Heart right ventricle (tissue), 16 donors: ENCODE measurements at regions not wholly inside any gene's neighbourhood (a gene's known extent, or its start where the extent isn't known, plus 50 kb on each side); places are given as distances from the start of the nearest gene placed in this dataset.

Source experiments
- ATAC-seq, 8 donors: fragments of 200-7000 bp; cut with Tn5 transposase; one replicate each; pipeline ENCODE4 v1.9.1; 2020; ENCODE audit warnings: mild to moderate bottlenecking in 8 of 8, moderate library complexity in 8 of 8, moderate number of reproducible peaks in 1 of 8
- DNase-seq, 2 donors: peaks; one replicate each; pipeline ENCODE4 v3.0.0-alpha.2; 2020
- H3K27ac ChIP-seq, 10 donors: fragments of 200-600 bp; sonication (generic) in 2 of 10; one replicate each; pipeline versions ENCODE4 v1.5.0 to v1.8.0; 2020 to 2022; ENCODE audit warnings: mild to moderate bottlenecking in 3 of 10
- H3K27me3 ChIP-seq, 7 donors: fragments of 200-600 bp; one replicate each; pipeline ENCODE4 v1.8.0; 2021 to 2022; ENCODE audit warnings: mild to moderate bottlenecking in 2 of 7
- H3K36me3 ChIP-seq, 9 donors: fragments of 200-600 bp; sonication (generic) in 1 of 9; one replicate each; pipeline versions ENCODE4 v1.5.0 to v1.8.0; 2020 to 2022; ENCODE audit warnings: mild to moderate bottlenecking in 2 of 9
- H3K4me1 ChIP-seq, 9 donors: fragments of 200-600 bp; sonication (generic) in 1 of 9; one replicate each; pipeline versions ENCODE4 v1.5.0 to v1.8.0; 2020 to 2022; ENCODE audit warnings: mild to moderate bottlenecking in 4 of 9
- H3K4me3 ChIP-seq, 10 donors: fragments of 200-600 bp; sonication (generic) in 2 of 10; one replicate each; pipeline versions ENCODE4 v1.5.0 to v1.8.0; 2020 to 2022; ENCODE audit warnings: mild to moderate bottlenecking in 7 of 10, moderate library complexity in 2 of 10
- H3K9me3 ChIP-seq, 11 donors: fragments of 200-600 bp in 10 of 11; sonication (generic) in 2 of 11; one replicate each; pipeline versions ENCODE4 v1.5.0 to v1.8.0; 2013 to 2022; ENCODE audit warnings: mild to moderate bottlenecking in 2 of 11, control low read depth in 1 of 11, moderate library complexity in 1 of 11
- CTCF ChIP-seq, 9 donors: fragments of 200-600 bp; sonication (generic) in 2 of 9; IDR thresholded peaks; one replicate each; pipeline versions ENCODE4 v1.5.0 to v1.8.0; 2021 to 2022; ENCODE audit warnings: antibody characterized with exemption in 9 of 9, mild to moderate bottlenecking in 5 of 9, moderate library complexity in 1 of 9
- WGBS, 2 donors: extraction: QIAGEN DNeasy Blood & Tissue Kit; methylation state at CpG; one replicate each; pipeline ENCODE4 v1.1.7; 2013; ENCODE audit warnings: inconsistent platforms in 1 of 2; 5-methylcytosine and 5-hydroxymethylcytosine counted together
- intact Hi-C, 10 donors: fragments of 100-400 bp; cut with DNase I; formaldehyde crosslinking; loops; one replicate each; pipeline versions ENCODE4 v1.11.1 to v1.14.2; 2022
- donor health status: Arrhythmogenic right ventricular cardiomyopathy.
- donor health status: ischemic (EF 13 %, LVEDD 7.1; RV severe dilation, severe dysfunction).
- donor health status: healthy with polysubstance abuse.
- donor health status: DM: no; HTN: yes; CAD: no.
- donor health status: DM: no; HTN: no; CAD: no.
- donor health status: ischemic (EF 25% LVEDD 6.9; RV normal size, moderate dysfunction).
- donor health status: ischemic (EF 25% LVEDD 5.7; RV mildly dilated, moderate dysfunction).
- donor health status: healthy.
- donor health status: DM: yes; HTN: yes; CAD: no.
- donor health status: Ischemic cardiomyopathy.
- donor health status: ischemic (EF 35%, LVEDD 5.7; RV mildly dilated, moderate dysfunction).
- donor health status: nonischemic (EF 11% LVEDD 7.7; RV severe dilation, severe dysfunction).
- donor health status: DM: yes; HTN: yes; CAD: no.
- donor health status: PGD.
- donor health status: ischemic (EF 29% LVEDD 5.4; RV normal size, mild dysfunction).
- donor health status: nonischemic (EF 23%, LVEDD 6.1; RV moderate dilation, normal function).

GRCh38 chr3:28134198-28134597 is 107.2 kb upstream of the CMC1 start:
- Histone ChIP-seq H3K4me3 (no peak overlapping the region), H3K9me3 (no peaks in the 10 kb centered on the region), H3K4me1 (peaks cover 0 to 17% (median 0%) of the 10 kb centered on the region in 9 donors), H3K27ac (no peak overlapping the region), H3K27me3 (no peaks in the 10 kb centered on the region), H3K36me3 (no peaks in the 10 kb centered on the region)
- intact Hi-C loops: no loop called here
- WGBS, 2 donors: 84% methylated on average over 1 of the region's 1 CpG
- ATAC-seq (no peak), DNase-seq (no peak)
- no peak for TF ChIP-seq CTCF (IDR thresholded peaks at IDR 0.05)

- no peaks in the 10 kb centered on the region for H3K27me3 ChIP-seq
- 75 to 78% methylated on average over 3 of the region's 3 CpGs for WGBS, 2 donors
- no peaks in the 10 kb centered on the region for H3K9me3 ChIP-seq
- H3K4me3 ChIP-seq: no peak overlapping the region
- no peak overlapping the region for H3K27ac ChIP-seq
- DNase-seq: no peak
- no peak for TF ChIP-seq CTCF (IDR thresholded peaks at IDR 0.05)
- no peak for ATAC-seq
- peaks cover 0 to 23% (median 0%) of the 10 kb centered on the region in 9 donors for H3K4me1 ChIP-seq
- H3K36me3 ChIP-seq: no peaks in the 10 kb centered on the region
- intact Hi-C loops: no loop called here
Observed at GRCh38 chr3:28134792-28135375, 106.5 kb upstream of the CMC1 start.

- H3K27ac ChIP-seq: no peak overlapping the region
- no peaks in the 10 kb centered on the region for H3K27me3 ChIP-seq
- intact Hi-C loops: no loop called here
- WGBS, 2 donors: 79 to 83% methylated on average over 2 of the region's 2 CpGs
- ATAC-seq (no peak), DNase-seq (no peak)
- peaks cover 0 to 23% (median 0%) of the 10 kb centered on the region in 9 donors for H3K4me1 ChIP-seq
- H3K36me3 ChIP-seq: no peaks in the 10 kb centered on the region
- TF ChIP-seq CTCF (IDR thresholded peaks at IDR 0.05): no peak
- H3K4me3 ChIP-seq: no peak overlapping the region
- H3K9me3 ChIP-seq: no peaks in the 10 kb centered on the region
Observed at GRCh38 chr3:28136607-28137216, 104.7 kb upstream of the CMC1 start.

GRCh38 chr3:28138043-28138610 is 103.3 kb upstream of the CMC1 start:
- no peak for TF ChIP-seq CTCF (IDR thresholded peaks at IDR 0.05)
- intact Hi-C loops: no loop called here

More at GRCh38 chr3:28138043-28138610, 103.3 kb upstream of the CMC1 start:
- DNase-seq: no peak
- H3K4me1 ChIP-seq: peaks cover 0 to 23% (median 0%) of the 10 kb centered on the region in 9 donors
- H3K27ac ChIP-seq: no peak overlapping the region
- no peaks in the 10 kb centered on the region for H3K9me3 ChIP-seq
- no peak overlapping the region for H3K4me3 ChIP-seq
- no peaks in the 10 kb centered on the region for H3K36me3 ChIP-seq
- no peak for ATAC-seq
- 57 to 68% methylated on average over 6 of the region's 6 CpGs for WGBS, 2 donors
- H3K27me3 ChIP-seq: no peaks in the 10 kb centered on the region
